ACC112 (cell line): ENCODE measurements at regions not wholly inside any gene's neighbourhood (a gene's known extent, or its start where the extent isn't known, plus 50 kb on each side); places are given as distances from the start of the nearest gene placed in this dataset.

Source experiments
- H2AFZ ChIP-seq: fragments of 200-600 bp; sonication (generic); one replicate; pipeline ENCODE4 v1.6.0; 2017; ENCODE audit warnings: antibody characterized with exemption, low read length; ENCODE audit not compliant: unreplicated experiment
- H3K27ac ChIP-seq: fragments of 200-600 bp; sonication (generic); 2 replicates; pipeline ENCODE4 v1.5.1; 2014; ENCODE audit warnings: low read depth, mild to moderate bottlenecking, antibody characterized with exemption, low read length, moderate library complexity
- H3K27me3 ChIP-seq: fragments of 200-600 bp; sonication (generic); 2 replicates; pipeline ENCODE4 v1.6.1; 2014; ENCODE audit warnings: mild to moderate bottlenecking, antibody characterized with exemption, low read length, moderate library complexity, mixed read lengths; ENCODE audit not compliant: insufficient read depth
- H3K36me3 ChIP-seq: fragments of 200-600 bp; sonication (generic); 2 replicates; pipeline ENCODE4 v1.6.1; 2016; ENCODE audit warnings: mild to moderate bottlenecking, antibody characterized with exemption, low read length, moderate library complexity, mixed read lengths; ENCODE audit not compliant: insufficient read depth
- H3K4me1 ChIP-seq: fragments of 200-600 bp; sonication (generic); one replicate; pipeline ENCODE4 v1.6.1; 2016; ENCODE audit warnings: low read length, mixed read lengths; ENCODE audit not compliant: insufficient read depth, unreplicated experiment, control insufficient read depth
- H3K4me3 ChIP-seq: fragments of 200-600 bp; sonication (generic); 2 replicates; pipeline ENCODE4 v1.5.1; 2014; ENCODE audit warnings: mild to moderate bottlenecking, low read depth, low read length
- H3K79me2 ChIP-seq: fragments of 200-600 bp; sonication (generic); one replicate; pipeline ENCODE4 v1.6.0; 2016; ENCODE audit warnings: low read length; ENCODE audit not compliant: control insufficient read depth, unreplicated experiment, insufficient read depth

- H3K4me3 ChIP-seq = no peak overlapping the region
- H3K27me3 ChIP-seq = no peaks in the 10 kb centered on the region
- H3K36me3 ChIP-seq = no peaks in the 10 kb centered on the region
- H3K79me2 ChIP-seq = no peaks in the 10 kb centered on the region
- no peaks in the 10 kb centered on the region for H3K4me1 ChIP-seq
- H3K27ac ChIP-seq = no peak overlapping the region
- H2AFZ ChIP-seq = no peak overlapping the region
Measured at GRCh38 chr5:66411701-66412100, 184.5 kb upstream of the MAST4 start.

DNA sequence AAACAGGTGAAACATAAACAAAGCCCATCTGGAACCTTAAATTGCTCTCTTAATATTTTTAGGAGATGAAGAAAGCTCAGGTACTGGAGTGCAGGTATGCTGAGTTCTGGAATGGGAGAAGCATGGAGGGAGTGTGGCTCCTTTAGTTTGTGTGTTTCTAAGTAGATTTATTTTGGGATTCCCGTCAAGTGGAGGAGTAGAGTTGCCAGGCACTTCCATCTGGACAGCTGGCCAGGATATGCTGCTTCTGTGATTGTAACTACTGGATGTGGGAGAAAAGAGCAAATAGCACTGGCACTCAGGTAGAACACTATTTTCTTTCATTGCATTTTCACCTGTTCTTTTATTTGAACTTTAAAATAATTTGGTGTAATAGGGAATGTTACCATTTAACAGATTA, 182.3 kb upstream of the MAST4 start:
- no peaks in the 10 kb centered on the region for H3K4me1 ChIP-seq
- H2AFZ ChIP-seq = no peak overlapping the region
- H3K27me3 ChIP-seq = no peaks in the 10 kb centered on the region
- H3K4me3 ChIP-seq = no peak overlapping the region
- H3K27ac ChIP-seq = no peak overlapping the region
- H3K36me3 ChIP-seq = no peaks in the 10 kb centered on the region
- H3K79me2 ChIP-seq = no peaks in the 10 kb centered on the region

GRCh38 chr5:66415208-66415607, 181.0 kb upstream of the MAST4 start:
- Histone ChIP-seq H3K27me3 (no peaks in the 10 kb centered on the region), H2AFZ (no peak overlapping the region), H3K4me1 (no peaks in the 10 kb centered on the region), H3K27ac (no peak overlapping the region), H3K4me3 (no peak overlapping the region), H3K36me3 (no peaks in the 10 kb centered on the region), H3K79me2 (no peaks in the 10 kb centered on the region)

DNA sequence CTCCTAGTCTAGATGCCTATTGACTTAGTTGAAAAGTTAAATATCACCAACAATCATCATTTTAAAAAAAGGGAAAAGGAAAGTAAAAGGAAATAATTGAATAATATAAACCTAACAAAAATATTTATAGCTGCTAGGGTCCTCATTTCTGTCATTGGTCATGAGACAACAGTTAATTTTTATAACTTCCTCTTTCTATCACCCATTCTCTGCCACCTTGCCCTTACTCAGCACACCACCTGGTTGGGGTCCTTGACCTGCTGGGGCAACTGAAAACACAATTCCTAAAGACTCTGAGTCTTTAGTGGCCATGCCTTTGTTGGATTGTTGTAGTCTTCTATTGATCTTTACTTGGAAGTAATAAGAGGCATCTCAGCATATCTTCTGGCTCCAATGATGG, 179.5 kb upstream of the MAST4 start:
- Histone ChIP-seq H3K27me3 (no peaks in the 10 kb centered on the region), H2AFZ (no peak overlapping the region), H3K27ac (no peak overlapping the region), H3K4me1 (no peaks in the 10 kb centered on the region), H3K4me3 (no peak overlapping the region), H3K79me2 (no peaks in the 10 kb centered on the region), H3K36me3 (no peaks in the 10 kb centered on the region)

GRCh38 chr5:66417781-66418180, 178.4 kb upstream of the MAST4 start:
- H3K27me3 ChIP-seq = no peaks in the 10 kb centered on the region
- no peaks in the 10 kb centered on the region for H3K36me3 ChIP-seq
- H2AFZ ChIP-seq = no peak overlapping the region
- H3K27ac ChIP-seq = no peak overlapping the region
- H3K4me1 ChIP-seq = no peaks in the 10 kb centered on the region
- H3K79me2 ChIP-seq = no peaks in the 10 kb centered on the region
- no peak overlapping the region for H3K4me3 ChIP-seq

- Histone ChIP-seq H3K36me3 (no peaks in the 10 kb centered on the region), H2AFZ (no peak overlapping the region), H3K27me3 (no peaks in the 10 kb centered on the region), H3K4me3 (no peak overlapping the region), H3K79me2 (no peaks in the 10 kb centered on the region), H3K27ac (no peak overlapping the region), H3K4me1 (no peaks in the 10 kb centered on the region)
Measured at GRCh38 chr5:66423484-66423883, 172.7 kb upstream of the MAST4 start.

DNA sequence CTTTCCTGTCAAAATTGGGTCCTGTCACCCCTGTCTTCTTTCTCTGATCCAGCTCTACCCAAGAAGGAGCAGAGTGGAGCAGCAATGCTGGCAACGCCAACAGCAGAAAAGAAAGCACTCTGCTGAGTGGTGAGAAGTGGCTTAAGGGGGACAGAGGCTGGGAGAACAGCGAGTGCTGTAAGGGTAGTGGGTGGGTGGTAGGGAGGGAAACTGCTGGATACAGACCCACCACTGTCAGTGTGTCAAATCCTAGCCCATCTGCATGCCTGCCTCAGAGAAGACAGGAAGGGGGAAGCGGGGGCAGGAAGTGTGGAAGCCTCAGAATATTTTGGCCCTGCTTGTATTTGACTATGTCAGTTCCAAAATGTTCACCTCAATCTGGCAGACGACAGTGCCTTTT, 170.4 kb upstream of the MAST4 start:
- Histone ChIP-seq H2AFZ (no peak overlapping the region), H3K27me3 (no peaks in the 10 kb centered on the region), H3K27ac (no peak overlapping the region), H3K79me2 (no peaks in the 10 kb centered on the region), H3K36me3 (no peaks in the 10 kb centered on the region), H3K4me3 (no peak overlapping the region), H3K4me1 (no peaks in the 10 kb centered on the region)

DNA sequence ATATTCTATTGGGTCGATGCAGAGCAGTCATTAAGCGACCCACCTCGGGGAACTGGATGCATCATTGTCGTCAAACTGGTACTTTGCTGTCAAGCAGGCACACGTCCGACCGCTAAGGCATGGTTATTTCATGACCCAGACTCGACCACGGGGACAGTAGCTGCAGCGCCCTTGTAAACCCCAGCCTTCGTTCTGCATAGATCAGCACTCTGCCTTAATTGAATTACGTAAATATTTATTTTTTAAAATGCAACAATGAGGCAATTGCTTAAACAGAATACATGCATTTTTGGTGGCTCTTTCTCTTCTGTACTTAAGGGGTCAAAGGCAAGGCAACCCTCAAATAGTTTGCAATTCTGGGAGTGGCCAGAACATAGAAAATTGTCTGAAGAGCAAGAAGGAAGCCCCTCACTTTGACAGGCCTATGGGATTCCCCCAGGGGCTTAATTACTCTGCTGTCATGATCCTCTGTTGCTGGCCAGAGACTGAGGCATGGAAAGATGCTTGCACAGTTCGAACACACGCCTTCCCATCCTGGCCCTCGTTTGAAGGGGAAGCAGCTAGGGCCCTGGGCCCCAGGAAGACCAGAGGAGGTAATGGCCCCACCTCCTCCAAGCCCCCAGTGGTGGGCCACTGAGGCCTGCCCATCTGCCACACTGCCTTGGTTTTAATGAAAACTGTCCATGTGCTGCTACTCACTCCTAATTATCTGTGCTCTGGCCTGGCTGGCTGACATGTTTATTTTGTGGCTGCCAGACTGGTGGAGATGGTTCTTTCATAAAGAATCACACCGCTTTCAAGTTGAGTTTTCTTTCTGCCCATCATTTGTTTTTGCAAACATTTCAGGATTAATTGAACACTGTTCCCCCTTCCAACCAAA, 169.7 kb upstream of the MAST4 start:
- H3K79me2 ChIP-seq = no peaks in the 10 kb centered on the region
- H3K4me3 ChIP-seq = no peak overlapping the region
- no peaks in the 10 kb centered on the region for H3K27me3 ChIP-seq
- H2AFZ ChIP-seq = no peak overlapping the region
- H3K27ac ChIP-seq = no peak overlapping the region
- H3K36me3 ChIP-seq = no peaks in the 10 kb centered on the region
- no peaks in the 10 kb centered on the region for H3K4me1 ChIP-seq

DNA sequence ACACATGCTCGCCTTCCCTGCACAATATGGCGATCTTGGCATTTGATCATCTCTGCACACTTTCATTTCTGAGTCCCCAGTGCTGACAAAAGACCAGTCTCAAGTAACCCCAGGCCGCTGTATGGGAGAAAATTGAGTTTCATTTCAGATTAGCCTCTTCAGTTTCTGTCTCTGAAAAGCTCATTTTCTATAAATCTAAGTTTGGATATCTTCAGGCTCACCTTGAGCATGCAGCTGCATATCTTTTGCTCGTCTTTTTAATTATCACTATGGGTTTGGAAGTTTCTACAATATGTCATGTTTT, 169.1 kb upstream of the MAST4 start:
- Histone ChIP-seq H3K27me3 (no peaks in the 10 kb centered on the region), H3K79me2 (no peaks in the 10 kb centered on the region), H3K4me3 (no peak overlapping the region), H3K27ac (no peak overlapping the region), H2AFZ (no peak overlapping the region), H3K36me3 (no peaks in the 10 kb centered on the region), H3K4me1 (no peaks in the 10 kb centered on the region)

GRCh38 chr5:66436721-66437120, 159.5 kb upstream of the MAST4 start:
- no peaks in the 10 kb centered on the region for H3K36me3 ChIP-seq
- no peak overlapping the region for H2AFZ ChIP-seq
- no peak overlapping the region for H3K27ac ChIP-seq
- no peaks in the 10 kb centered on the region for H3K79me2 ChIP-seq
- no peaks in the 10 kb centered on the region for H3K27me3 ChIP-seq
- H3K4me1 ChIP-seq = no peaks in the 10 kb centered on the region
- no peak overlapping the region for H3K4me3 ChIP-seq

- no peaks in the 10 kb centered on the region for H3K36me3 ChIP-seq
- H3K27me3 ChIP-seq = no peaks in the 10 kb centered on the region
- H3K79me2 ChIP-seq = no peaks in the 10 kb centered on the region
- H3K4me1 ChIP-seq = no peaks in the 10 kb centered on the region
- no peak overlapping the region for H3K27ac ChIP-seq
- H3K4me3 ChIP-seq = no peak overlapping the region
- no peak overlapping the region for H2AFZ ChIP-seq
Measured at GRCh38 chr5:66438087-66438486, 158.1 kb upstream of the MAST4 start.
